ENCODE measurements at regions not wholly inside any gene's neighbourhood (a gene's known extent, or its start where the extent isn't known, plus 50 kb on each side); places are given as distances from the start of the nearest gene placed in this dataset.

- TF ChIP-seq, protein P1, sequence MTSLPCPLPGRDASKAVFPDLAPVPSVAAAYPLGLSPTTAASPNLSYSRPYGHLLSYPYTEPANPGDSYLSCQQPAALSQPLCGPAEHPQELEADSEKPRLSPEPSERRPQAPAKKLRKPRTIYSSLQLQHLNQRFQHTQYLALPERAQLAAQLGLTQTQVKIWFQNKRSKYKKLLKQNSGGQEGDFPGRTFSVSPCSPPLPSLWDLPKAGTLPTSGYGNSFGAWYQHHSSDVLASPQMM (CRISPR knock-in tag; IDR thresholded peaks at IDR 0.05): no peak
- peak; percentile 24; the same call in 1 of the 2 replicates for TF ChIP-seq NFE2 (IDR thresholded peaks at IDR 0.05; ENCODE audit: low read depth)
- no peak for TF ChIP-seq ZNF263 (CRISPR knock-in tag; IDR thresholded peaks at IDR 0.05; ENCODE audit: borderline replicate concordance)
- TF ChIP-seq NFIX (CRISPR knock-in tag; IDR thresholded peaks at IDR 0.05; ENCODE audit: low read depth): no peak
- TF ChIP-seq EZH2 (IDR thresholded peaks at IDR 0.05; ENCODE audit: borderline replicate concordance, low read depth, low read length): no peak
- no peak for TF ChIP-seq DNMT1 (IDR thresholded peaks at IDR 0.05)
- TF ChIP-seq ZFP36 (IDR thresholded peaks at IDR 0.05; ENCODE audit: low read depth, low read length, partially characterized antibody): no peak
- TF ChIP-seq, protein P2, sequence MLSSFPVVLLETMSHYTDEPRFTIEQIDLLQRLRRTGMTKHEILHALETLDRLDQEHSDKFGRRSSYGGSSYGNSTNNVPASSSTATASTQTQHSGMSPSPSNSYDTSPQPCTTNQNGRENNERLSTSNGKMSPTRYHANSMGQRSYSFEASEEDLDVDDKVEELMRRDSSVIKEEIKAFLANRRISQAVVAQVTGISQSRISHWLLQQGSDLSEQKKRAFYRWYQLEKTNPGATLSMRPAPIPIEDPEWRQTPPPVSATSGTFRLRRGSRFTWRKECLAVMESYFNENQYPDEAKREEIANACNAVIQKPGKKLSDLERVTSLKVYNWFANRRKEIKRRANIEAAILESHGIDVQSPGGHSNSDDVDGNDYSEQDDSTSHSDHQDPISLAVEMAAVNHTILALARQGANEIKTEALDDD (IDR thresholded peaks at IDR 0.05): no peak
- TF ChIP-seq ZNF408 (CRISPR knock-in tag; IDR thresholded peaks at IDR 0.05; ENCODE audit: low read depth): no peak
- TF ChIP-seq ZNF174 (CRISPR knock-in tag; IDR thresholded peaks at IDR 0.05): no peak
- no peak for TF ChIP-seq CC2D1A (IDR thresholded peaks at IDR 0.05)
- no peak for TF ChIP-seq HDAC3 (IDR thresholded peaks at IDR 0.05; ENCODE audit: borderline replicate concordance, partially characterized antibody)
- TF ChIP-seq, protein P3, sequence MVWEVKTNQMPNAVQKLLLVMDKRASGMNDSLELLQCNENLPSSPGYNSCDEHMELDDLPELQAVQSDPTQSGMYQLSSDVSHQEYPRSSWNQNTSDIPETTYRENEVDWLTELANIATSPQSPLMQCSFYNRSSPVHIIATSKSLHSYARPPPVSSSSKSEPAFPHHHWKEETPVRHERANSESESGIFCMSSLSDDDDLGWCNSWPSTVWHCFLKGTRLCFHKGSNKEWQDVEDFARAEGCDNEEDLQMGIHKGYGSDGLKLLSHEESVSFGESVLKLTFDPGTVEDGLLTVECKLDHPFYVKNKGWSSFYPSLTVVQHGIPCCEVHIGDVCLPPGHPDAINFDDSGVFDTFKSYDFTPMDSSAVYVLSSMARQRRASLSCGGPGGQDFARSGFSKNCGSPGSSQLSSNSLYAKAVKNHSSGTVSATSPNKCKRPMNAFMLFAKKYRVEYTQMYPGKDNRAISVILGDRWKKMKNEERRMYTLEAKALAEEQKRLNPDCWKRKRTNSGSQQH (CRISPR knock-in tag; IDR thresholded peaks at IDR 0.05): no peak
- TF ChIP-seq, protein P4, sequence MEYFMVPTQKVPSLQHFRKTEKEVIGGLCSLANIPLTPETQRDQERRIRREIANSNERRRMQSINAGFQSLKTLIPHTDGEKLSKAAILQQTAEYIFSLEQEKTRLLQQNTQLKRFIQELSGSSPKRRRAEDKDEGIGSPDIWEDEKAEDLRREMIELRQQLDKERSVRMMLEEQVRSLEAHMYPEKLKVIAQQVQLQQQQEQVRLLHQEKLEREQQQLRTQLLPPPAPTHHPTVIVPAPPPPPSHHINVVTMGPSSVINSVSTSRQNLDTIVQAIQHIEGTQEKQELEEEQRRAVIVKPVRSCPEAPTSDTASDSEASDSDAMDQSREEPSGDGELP (CRISPR knock-in tag; IDR thresholded peaks at IDR 0.05; ENCODE audit: borderline replicate concordance): peak; percentile 46; the same call in 1 of the 2 replicates
- no peak for TF ChIP-seq MIER1 (IDR thresholded peaks at IDR 0.05; ENCODE audit: low read depth)
- no peak for TF ChIP-seq ZNF143 (CRISPR knock-in tag; IDR thresholded peaks at IDR 0.05)
- peak; percentile 85; the same call in 1 of the 2 replicates for TF ChIP-seq BCL6 (CRISPR knock-in tag; IDR thresholded peaks at IDR 0.05)
- TF ChIP-seq JUN (IDR thresholded peaks at IDR 0.05; ENCODE audit: borderline replicate concordance, low read depth, low read length): peak; percentile 91
- peak; percentile 78; the same call in 1 of the 2 replicates for TF ChIP-seq JUN (CRISPR knock-in tag; IDR thresholded peaks at IDR 0.05; ENCODE audit: borderline replicate concordance)
- TF ChIP-seq ZNF146 (CRISPR knock-in tag; IDR thresholded peaks at IDR 0.05; ENCODE audit: unreplicated experiment): no peak
- no peak for TF ChIP-seq GABPB1 (CRISPR knock-in tag; IDR thresholded peaks at IDR 0.05)
- TF ChIP-seq SIRT6 (IDR thresholded peaks at IDR 0.05; ENCODE audit: low read depth, low read length): no peak
- TF ChIP-seq HES1 (IDR thresholded peaks at IDR 0.05; ENCODE audit: low read depth): no peak
- TF ChIP-seq SMARCA5 (IDR thresholded peaks at IDR 0.05): no peak
- TF ChIP-seq MED1 (CRISPR knock-in tag; IDR thresholded peaks at IDR 0.05; ENCODE audit: borderline replicate concordance): no peak
These were observed 70.2 kb upstream of the CD93 start (continued) for GRCh38 chr20:23156170-23156841.
